ENCODE measurements at regions not wholly inside any gene's neighbourhood (a gene's known extent, or its start where the extent isn't known, plus 50 kb on each side); places are given as distances from the start of the nearest gene placed in this dataset.

DNA sequence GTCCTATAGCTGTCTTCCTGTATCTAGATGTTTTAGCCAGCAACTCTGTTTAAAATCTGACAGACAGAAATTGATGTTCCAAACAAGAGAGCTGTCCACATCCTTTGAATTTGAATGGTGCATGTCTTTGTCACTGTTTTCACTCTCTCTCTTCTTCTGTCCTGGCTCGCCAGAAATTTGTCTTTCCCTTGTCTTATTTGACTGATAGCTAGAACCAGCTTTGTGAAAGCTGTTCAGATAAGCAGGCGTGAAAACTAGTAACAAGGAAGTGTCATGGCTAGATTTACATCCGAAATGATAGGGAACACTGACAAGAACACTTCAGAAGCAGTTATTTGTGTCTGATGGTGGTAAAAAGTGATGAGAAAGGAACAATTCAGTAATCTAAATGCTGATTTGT, 354.9 kb upstream of the SLITRK1 start:
- Histone ChIP-seq H3K9me3 (ENCODE audit: insufficient read depth, low read length, severe bottlenecking) (no peaks in the 10 kb centered on the region), H3K4me3 (ENCODE audit: low read depth in 1 of 2, low read length in 2 of 2) (no peak overlapping the region), H3K79me2 (ENCODE audit: insufficient read depth, low read length) (no peaks in the 10 kb centered on the region), H3K27me3 (ENCODE audit: insufficient read depth, low read length, poor library complexity) (no peaks in the 10 kb centered on the region), H4K20me1 (ENCODE audit: insufficient read depth, low read length) (no peaks in the 10 kb centered on the region), H2AFZ (ENCODE audit: low read depth, low read length) (peak overlapping the region; percentile 52), H3K27ac (ENCODE audit: low read length) (no peak overlapping the region), H3K4me2 (ENCODE audit: insufficient read depth, low read length) (no peak overlapping the region), H3K9ac (ENCODE audit: low read depth, low read length) (no peak overlapping the region), H3K36me3 (ENCODE audit: insufficient read depth, low read length) (no peaks in the 10 kb centered on the region), H3K4me1 (ENCODE audit: insufficient read depth, low read length) (no peaks in the 10 kb centered on the region)
- TF ChIP-seq EZH2 (IDR thresholded peaks at IDR 0.05; ENCODE audit: borderline replicate concordance, low read depth, low read length, severe bottlenecking), result no peak
- TF ChIP-seq, protein P1, sequence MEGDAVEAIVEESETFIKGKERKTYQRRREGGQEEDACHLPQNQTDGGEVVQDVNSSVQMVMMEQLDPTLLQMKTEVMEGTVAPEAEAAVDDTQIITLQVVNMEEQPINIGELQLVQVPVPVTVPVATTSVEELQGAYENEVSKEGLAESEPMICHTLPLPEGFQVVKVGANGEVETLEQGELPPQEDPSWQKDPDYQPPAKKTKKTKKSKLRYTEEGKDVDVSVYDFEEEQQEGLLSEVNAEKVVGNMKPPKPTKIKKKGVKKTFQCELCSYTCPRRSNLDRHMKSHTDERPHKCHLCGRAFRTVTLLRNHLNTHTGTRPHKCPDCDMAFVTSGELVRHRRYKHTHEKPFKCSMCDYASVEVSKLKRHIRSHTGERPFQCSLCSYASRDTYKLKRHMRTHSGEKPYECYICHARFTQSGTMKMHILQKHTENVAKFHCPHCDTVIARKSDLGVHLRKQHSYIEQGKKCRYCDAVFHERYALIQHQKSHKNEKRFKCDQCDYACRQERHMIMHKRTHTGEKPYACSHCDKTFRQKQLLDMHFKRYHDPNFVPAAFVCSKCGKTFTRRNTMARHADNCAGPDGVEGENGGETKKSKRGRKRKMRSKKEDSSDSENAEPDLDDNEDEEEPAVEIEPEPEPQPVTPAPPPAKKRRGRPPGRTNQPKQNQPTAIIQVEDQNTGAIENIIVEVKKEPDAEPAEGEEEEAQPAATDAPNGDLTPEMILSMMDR (IDR thresholded peaks at IDR 0.05; ENCODE audit: borderline replicate concordance, extremely low read depth, low read length, poor library complexity, severe bottlenecking), result no peak
- ATAC-seq (ENCODE audit: insufficient read depth, low read depth) (no peak), DNase-seq (no peak)

DNA sequence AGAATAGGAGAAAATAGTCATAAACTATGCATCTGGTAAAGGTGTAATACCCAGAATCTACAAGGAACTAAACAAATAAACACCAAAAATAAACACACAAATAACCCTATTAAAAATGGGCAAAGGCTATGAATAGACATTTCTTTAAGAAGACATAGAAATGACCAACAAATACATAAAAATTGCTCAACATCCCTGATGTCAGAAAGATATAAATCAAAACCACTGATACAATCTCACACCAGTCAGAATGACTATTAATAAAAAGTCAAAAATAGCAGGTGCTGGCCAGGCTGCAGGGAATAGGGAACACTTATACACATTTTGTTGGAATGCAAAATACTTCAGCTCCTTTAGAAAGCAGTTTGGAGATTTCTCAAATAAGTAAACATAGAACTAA, 352.1 kb upstream of the SLITRK1 start:
- H4K20me1 ChIP-seq (ENCODE audit: insufficient read depth, low read length), result no peaks in the 10 kb centered on the region
- no peak overlapping the region for H3K4me2 ChIP-seq (ENCODE audit: insufficient read depth, low read length)
- H3K9ac ChIP-seq (ENCODE audit: low read depth, low read length), result no peak overlapping the region
- H3K27ac ChIP-seq (ENCODE audit: low read length), result no peak overlapping the region
- no peaks in the 10 kb centered on the region for H3K4me1 ChIP-seq (ENCODE audit: insufficient read depth, low read length)
- no peak for DNase-seq
- H3K79me2 ChIP-seq (ENCODE audit: insufficient read depth, low read length), result no peaks in the 10 kb centered on the region
- no peak overlapping the region for H3K4me3 ChIP-seq (ENCODE audit: low read depth in 1 of 2, low read length in 2 of 2)
- no peaks in the 10 kb centered on the region for H3K9me3 ChIP-seq (ENCODE audit: insufficient read depth, low read length, severe bottlenecking)
- H2AFZ ChIP-seq (ENCODE audit: low read depth, low read length), result no peak overlapping the region
- H3K27me3 ChIP-seq (ENCODE audit: insufficient read depth, low read length, poor library complexity), result no peaks in the 10 kb centered on the region
- H3K36me3 ChIP-seq (ENCODE audit: insufficient read depth, low read length), result no peaks in the 10 kb centered on the region
- ATAC-seq (ENCODE audit: insufficient read depth, low read depth), result no peak
- TF ChIP-seq, protein P1 (IDR thresholded peaks at IDR 0.05; ENCODE audit: borderline replicate concordance, extremely low read depth, low read length, poor library complexity, severe bottlenecking), result no peak
- no peak for TF ChIP-seq EZH2 (IDR thresholded peaks at IDR 0.05; ENCODE audit: borderline replicate concordance, low read depth, low read length, severe bottlenecking)

DNA sequence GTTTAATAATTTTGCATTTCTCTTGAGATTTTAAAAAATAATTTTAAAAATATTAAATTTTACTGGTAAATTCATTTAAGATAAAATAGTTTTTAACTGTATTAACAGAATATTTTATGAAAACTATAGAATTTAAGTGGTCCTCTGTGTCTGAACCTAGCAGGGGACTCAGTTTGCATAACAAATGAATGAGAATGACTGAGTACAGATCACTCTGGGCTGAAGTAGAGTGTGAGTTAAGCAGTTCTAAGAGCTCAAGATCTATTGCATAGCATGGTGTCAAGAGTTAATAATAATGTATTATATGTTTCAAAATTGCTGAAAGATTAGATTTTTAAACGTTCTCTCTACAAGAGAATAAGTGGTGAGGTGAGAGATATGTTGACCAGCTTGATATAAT, 348.3 kb upstream of the SLITRK1 start:
- ATAC-seq (ENCODE audit: insufficient read depth, low read depth) (no peak), DNase-seq (no peak)
- no peaks in the 10 kb centered on the region for H3K9me3 ChIP-seq (ENCODE audit: insufficient read depth, low read length, severe bottlenecking)
- H3K36me3 ChIP-seq (ENCODE audit: insufficient read depth, low read length), result no peaks in the 10 kb centered on the region
- no peaks in the 10 kb centered on the region for H3K27me3 ChIP-seq (ENCODE audit: insufficient read depth, low read length, poor library complexity)
- no peak overlapping the region for H2AFZ ChIP-seq (ENCODE audit: low read depth, low read length)
- TF ChIP-seq EZH2 (IDR thresholded peaks at IDR 0.05; ENCODE audit: borderline replicate concordance, low read depth, low read length, severe bottlenecking), result no peak
- TF ChIP-seq, protein P1 (IDR thresholded peaks at IDR 0.05; ENCODE audit: borderline replicate concordance, extremely low read depth, low read length, poor library complexity, severe bottlenecking), result no peak
- no peaks in the 10 kb centered on the region for H3K79me2 ChIP-seq (ENCODE audit: insufficient read depth, low read length)
- no peak overlapping the region for H3K4me2 ChIP-seq (ENCODE audit: insufficient read depth, low read length)
- no peak overlapping the region for H3K9ac ChIP-seq (ENCODE audit: low read depth, low read length)
- H3K27ac ChIP-seq (ENCODE audit: low read length), result no peak overlapping the region
- H3K4me3 ChIP-seq (ENCODE audit: low read depth in 1 of 2, low read length in 2 of 2), result no peak overlapping the region
- no peaks in the 10 kb centered on the region for H3K4me1 ChIP-seq (ENCODE audit: insufficient read depth, low read length)
- H4K20me1 ChIP-seq (ENCODE audit: insufficient read depth, low read length), result no peaks in the 10 kb centered on the region

DNA sequence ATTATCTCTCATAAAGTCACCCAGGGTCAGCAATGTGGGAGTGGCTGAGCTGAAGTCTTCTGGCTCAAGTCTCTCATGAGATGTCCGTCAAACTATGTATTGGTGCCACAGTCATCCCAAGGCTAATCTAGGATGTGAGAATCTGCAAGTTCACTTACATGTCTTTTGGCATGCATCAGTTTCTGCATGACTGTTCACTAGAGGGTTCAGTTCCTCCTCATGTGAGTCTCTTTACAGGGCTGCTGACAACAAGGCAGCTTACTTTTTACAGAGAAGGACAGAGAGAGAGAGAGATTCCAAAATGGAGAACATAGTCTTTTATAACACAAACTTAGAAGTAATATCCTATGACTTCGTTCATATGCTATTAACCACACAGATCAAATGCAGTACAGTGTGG, 328.8 kb upstream of the SLITRK1 start:
- no peaks in the 10 kb centered on the region for H3K4me1 ChIP-seq (ENCODE audit: insufficient read depth, low read length)
- TF ChIP-seq, protein P1 (IDR thresholded peaks at IDR 0.05; ENCODE audit: borderline replicate concordance, extremely low read depth, low read length, poor library complexity, severe bottlenecking), result no peak
- no peak for TF ChIP-seq EZH2 (IDR thresholded peaks at IDR 0.05; ENCODE audit: borderline replicate concordance, low read depth, low read length, severe bottlenecking)
- H2AFZ ChIP-seq (ENCODE audit: low read depth, low read length), result no peak overlapping the region
- ATAC-seq (ENCODE audit: insufficient read depth, low read depth) (no peak), DNase-seq (no peak)
- no peaks in the 10 kb centered on the region for H4K20me1 ChIP-seq (ENCODE audit: insufficient read depth, low read length)
- H3K36me3 ChIP-seq (ENCODE audit: insufficient read depth, low read length), result no peaks in the 10 kb centered on the region
- no peak overlapping the region for H3K9ac ChIP-seq (ENCODE audit: low read depth, low read length)
- H3K27me3 ChIP-seq (ENCODE audit: insufficient read depth, low read length, poor library complexity), result no peaks in the 10 kb centered on the region
- no peak overlapping the region for H3K4me2 ChIP-seq (ENCODE audit: insufficient read depth, low read length)
- no peak overlapping the region for H3K4me3 ChIP-seq (ENCODE audit: low read depth in 1 of 2, low read length in 2 of 2)
- no peak overlapping the region for H3K27ac ChIP-seq (ENCODE audit: low read length)
- no peaks in the 10 kb centered on the region for H3K79me2 ChIP-seq (ENCODE audit: insufficient read depth, low read length)
- no peaks in the 10 kb centered on the region for H3K9me3 ChIP-seq (ENCODE audit: insufficient read depth, low read length, severe bottlenecking)
